ENCODE measurements at regions not wholly inside any gene's neighbourhood (a gene's known extent, or its start where the extent isn't known, plus 50 kb on each side); places are given as distances from the start of the nearest gene placed in this dataset.

DNA sequence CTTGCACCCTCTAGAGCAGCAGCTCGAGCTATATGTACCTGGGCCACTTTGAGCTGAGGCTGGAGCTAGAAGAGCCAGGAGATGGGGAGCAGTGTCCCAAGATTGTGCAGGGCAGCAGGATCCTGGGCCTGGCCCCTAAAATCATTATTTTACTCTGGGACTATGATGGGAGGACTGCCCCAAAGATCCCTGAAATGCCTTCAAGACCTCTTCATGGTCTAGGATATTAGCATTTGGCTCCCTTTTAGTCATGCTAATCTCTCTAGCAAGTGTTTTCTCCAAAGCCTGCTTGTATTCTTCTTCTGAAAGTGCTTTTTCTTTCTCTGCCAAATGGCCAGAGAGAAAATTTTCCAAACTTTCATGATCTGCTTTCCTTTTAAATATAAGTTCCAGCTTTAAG is 211.6 kb downstream of the PARM1 start:
- no peak for TF ChIP-seq POLR2A (IDR thresholded peaks at IDR 0.05)
- TF ChIP-seq, protein P1, sequence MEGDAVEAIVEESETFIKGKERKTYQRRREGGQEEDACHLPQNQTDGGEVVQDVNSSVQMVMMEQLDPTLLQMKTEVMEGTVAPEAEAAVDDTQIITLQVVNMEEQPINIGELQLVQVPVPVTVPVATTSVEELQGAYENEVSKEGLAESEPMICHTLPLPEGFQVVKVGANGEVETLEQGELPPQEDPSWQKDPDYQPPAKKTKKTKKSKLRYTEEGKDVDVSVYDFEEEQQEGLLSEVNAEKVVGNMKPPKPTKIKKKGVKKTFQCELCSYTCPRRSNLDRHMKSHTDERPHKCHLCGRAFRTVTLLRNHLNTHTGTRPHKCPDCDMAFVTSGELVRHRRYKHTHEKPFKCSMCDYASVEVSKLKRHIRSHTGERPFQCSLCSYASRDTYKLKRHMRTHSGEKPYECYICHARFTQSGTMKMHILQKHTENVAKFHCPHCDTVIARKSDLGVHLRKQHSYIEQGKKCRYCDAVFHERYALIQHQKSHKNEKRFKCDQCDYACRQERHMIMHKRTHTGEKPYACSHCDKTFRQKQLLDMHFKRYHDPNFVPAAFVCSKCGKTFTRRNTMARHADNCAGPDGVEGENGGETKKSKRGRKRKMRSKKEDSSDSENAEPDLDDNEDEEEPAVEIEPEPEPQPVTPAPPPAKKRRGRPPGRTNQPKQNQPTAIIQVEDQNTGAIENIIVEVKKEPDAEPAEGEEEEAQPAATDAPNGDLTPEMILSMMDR (IDR thresholded peaks at IDR 0.05): no peak

All from adrenal gland (tissue), 5 donors.